C4-2B (cell line): ENCODE measurements at regions not wholly inside any gene's neighbourhood (a gene's known extent, or its start where the extent isn't known, plus 50 kb on each side); places are given as distances from the start of the nearest gene placed in this dataset.

Experiments used
- ZFX ChIP-seq: fragments of 450-650 bp; IDR thresholded peaks from 2 replicates; pipeline ENCODE4 v1.6.1; 2017
- TF ChIP-seq, protein P1 (sequence below): fragments of 450-650 bp; conservative IDR thresholded peaks from 2 replicates; pipeline ENCODE4 v1.5.1; 2017; ENCODE audit warnings: mild to moderate bottlenecking

DNA sequence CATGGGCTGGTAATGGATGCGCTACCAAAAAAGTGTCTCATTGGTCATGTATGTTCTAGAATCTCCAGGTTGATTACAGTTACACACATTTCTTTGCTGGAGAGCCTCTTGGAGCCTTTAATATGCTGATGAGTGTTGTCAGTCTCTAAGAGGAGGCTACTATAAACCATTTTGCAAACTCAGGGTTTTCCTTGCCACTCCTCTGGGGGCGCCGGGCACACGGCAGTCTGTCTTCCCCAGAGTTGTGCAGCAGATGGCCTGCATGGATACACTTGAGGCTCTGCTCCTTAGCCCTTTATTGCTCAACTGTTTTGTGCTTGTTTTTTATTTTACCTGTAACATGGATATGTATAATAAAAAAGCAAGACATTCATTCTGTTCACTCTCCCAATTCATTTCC lies 196.5 kb downstream of the ACTR3B start:
- TF ChIP-seq, protein P1, sequence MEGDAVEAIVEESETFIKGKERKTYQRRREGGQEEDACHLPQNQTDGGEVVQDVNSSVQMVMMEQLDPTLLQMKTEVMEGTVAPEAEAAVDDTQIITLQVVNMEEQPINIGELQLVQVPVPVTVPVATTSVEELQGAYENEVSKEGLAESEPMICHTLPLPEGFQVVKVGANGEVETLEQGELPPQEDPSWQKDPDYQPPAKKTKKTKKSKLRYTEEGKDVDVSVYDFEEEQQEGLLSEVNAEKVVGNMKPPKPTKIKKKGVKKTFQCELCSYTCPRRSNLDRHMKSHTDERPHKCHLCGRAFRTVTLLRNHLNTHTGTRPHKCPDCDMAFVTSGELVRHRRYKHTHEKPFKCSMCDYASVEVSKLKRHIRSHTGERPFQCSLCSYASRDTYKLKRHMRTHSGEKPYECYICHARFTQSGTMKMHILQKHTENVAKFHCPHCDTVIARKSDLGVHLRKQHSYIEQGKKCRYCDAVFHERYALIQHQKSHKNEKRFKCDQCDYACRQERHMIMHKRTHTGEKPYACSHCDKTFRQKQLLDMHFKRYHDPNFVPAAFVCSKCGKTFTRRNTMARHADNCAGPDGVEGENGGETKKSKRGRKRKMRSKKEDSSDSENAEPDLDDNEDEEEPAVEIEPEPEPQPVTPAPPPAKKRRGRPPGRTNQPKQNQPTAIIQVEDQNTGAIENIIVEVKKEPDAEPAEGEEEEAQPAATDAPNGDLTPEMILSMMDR: no peak; the same call in 1 of the 2 replicates
- TF ChIP-seq ZFX: no peak
